ENCODE measurements at regions not wholly inside any gene's neighbourhood (a gene's known extent, or its start where the extent isn't known, plus 50 kb on each side); places are given as distances from the start of the nearest gene placed in this dataset.
"Not testable (repeated sequence)": the region's sequence is repeated elsewhere in the genome, so short reads cannot be mapped to it uniquely, and the experiment has no call there.

GRCh38 chr2:176969642-176970359 is 242.8 kb upstream of the HNRNPA3 start:
- no peak for DNase-seq (ENCODE audit: low spot score)

DNA sequence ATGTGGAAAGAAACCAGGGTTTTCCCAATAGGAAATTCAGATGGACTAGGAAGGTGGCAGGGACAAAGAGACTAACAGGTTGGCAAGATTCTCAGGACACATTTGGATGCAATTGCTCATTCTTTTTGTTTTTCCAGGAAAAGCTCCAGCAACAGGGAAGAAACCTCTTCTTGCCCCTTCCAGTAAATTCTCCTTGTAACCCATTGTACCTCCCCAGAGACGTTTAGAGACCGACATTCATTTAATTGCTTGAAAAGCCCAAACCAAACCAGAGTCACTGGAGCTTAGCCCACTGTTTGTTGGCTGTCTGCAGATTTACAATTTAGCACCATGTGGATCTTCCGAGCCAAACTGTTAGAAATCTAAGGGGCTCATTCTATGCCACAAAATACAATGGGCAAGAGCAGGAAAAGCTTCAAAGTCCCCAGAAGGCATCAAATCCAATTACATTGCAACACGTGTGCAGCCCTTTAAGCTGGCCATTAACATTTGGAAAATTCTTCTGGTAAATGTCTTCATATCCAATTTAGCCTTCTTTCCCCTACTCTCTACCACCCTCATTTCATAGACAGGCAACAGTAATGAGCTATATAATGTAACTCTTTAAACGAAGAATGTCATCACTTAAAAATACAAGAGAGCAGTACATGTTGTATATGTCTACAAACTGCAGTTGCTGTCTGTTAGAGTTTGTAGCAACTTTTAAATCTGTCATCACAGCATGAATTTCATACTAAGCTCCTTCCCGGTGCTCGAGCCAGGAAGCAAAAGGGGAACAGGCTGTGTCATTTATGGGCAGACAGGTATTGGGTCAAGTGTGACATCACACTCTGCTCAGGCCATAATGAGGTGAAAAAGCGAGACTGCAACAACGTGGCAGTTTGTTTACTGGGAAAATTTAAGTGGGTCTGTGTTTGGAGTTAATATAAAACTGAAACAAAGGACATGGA is 235.6 kb upstream of the HNRNPA3 start:
- DNase-seq (ENCODE audit: low spot score): no peak

GRCh38 chr2:176978921-176979320 is 233.7 kb upstream of the HNRNPA3 start:
- no peak for DNase-seq (ENCODE audit: low spot score)

GRCh38 chr2:176979981-176980710 is 232.4 kb upstream of the HNRNPA3 start:
- DNase-seq (ENCODE audit: low spot score): no peak

DNA sequence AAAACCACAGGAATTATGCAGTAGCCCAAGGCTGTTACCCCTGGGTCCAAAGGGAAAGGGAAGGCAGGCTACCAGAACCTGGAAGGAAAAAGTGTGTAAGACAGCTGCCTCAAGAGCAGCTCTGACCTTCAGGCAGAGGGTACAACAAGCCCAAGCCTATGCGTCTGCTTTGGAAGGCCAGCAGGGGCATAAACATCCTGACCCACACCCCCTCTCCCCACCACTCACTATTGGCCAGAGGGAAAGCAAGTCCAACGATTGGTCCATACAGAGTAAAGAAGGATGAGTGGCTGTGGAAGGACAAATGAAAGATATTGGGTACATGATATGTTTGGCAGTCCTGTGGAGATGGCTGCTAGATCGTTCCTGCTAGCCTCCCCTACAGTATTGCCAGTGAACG is 227.6 kb upstream of the HNRNPA3 start:
- DNase-seq (ENCODE audit: low spot score): no peak

DNA sequence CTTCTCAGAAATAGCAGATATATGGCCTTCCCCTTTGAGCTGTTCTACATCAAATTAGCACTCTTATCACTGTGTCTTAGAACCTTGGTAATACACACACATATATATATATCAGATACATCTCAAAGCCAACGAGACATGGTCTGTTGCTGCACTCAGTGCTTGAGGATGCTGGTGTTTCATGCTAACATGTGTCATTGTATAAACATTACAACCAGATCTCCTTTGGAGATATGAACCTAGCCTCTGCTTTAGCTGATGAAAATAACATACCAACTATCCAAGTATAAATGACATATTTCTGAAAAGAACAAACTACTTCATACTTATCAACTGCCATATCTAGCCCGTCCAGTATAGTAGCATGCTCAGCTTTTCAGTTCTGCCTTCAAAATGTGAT is 226.7 kb upstream of the HNRNPA3 start:
- no peak for DNase-seq (ENCODE audit: low spot score)

GRCh38 chr2:176986487-176986886 is 226.1 kb upstream of the HNRNPA3 start:
- no peak for DNase-seq (ENCODE audit: low spot score)

- DNase-seq (ENCODE audit: low spot score): no peak
Measured at GRCh38 chr2:176991411-176991810, 221.2 kb upstream of the HNRNPA3 start.

DNA sequence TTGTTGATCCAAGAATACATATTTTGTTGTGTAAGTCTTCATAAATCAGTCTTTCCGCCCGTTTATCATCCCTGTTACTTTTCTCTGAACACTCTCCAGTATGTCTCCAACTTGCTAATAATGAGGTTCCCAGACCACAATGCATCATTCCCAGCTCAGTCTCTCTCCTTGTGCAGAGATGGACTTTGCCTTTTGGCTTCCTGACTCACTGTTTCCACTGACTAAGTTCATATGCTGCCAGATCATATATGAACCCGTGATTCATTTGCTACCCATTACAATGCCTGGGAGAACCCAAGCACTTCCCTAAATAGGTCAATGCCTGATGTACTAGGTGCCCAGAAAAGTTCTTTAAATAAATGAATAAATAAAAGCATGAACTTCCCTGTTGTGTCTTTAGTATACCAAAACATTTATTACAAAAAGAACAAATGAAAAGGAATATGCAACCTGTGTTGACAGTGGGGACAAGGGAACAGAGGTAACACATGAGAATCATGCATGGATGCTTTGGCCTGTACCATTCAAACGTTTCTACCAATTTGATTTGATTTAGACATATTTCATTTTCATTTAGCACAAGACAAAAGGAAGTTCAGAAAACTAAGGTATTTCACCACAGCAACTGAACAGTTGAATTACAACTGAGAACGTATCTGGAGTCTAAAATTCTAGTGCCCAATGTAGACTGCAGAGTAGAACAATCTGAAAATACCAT is 215.4 kb upstream of the HNRNPA3 start:
- DNase-seq (ENCODE audit: low spot score): no peak

DNA sequence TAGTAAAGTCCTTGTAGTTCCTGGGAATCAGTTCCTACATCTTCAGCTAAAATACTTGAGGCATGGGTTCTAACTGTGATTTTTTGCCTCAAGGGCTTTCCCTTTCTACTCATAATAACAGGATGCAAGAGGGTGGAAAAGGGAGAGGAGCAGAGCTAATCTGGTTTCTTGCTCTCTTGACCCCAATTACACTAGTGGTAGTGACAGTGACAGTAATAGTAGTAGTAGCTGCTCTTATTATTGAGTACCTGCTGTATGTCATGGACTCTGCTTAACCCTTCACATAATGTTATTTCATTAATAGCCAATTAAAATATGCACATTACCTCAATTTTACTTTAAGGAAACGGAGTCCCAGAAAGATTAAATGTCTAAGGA is 214.8 kb upstream of the HNRNPA3 start:
- no peak for DNase-seq (ENCODE audit: low spot score)

GRCh38 chr2:176999301-176999700 is 213.3 kb upstream of the HNRNPA3 start:
- DNase-seq (ENCODE audit: low spot score): no peak

DNA sequence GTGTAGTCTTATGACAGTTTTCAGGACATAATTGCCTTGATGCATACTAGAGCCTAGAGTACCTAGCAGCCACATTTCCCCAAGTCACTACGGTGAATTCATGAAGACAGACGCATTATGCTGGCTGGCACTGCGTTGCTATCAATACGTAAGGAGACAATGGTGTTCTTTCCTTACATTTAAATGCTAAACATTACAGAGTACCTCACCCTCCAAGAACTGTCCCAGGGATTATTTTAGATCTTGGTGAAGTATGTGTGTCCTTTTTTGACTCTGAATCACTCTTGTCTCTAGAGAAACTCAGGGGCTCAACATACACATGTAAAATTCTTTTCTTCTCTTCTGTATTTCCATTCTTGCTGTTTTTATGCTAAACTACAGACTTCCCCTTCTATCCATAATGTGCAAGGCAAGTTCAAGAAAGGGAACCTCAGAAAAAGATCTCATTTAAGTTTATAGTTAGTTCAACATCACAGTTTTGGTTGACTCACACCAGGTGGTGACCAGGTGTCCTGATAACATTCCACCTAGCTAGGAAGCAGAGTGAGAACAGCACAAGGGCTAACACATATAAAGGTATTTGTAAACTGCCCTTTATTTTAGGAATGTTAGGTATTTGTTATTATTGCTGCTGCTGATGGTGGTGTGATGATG is 212.4 kb upstream of the HNRNPA3 start:
- no peak for DNase-seq (ENCODE audit: low spot score)

- no peak for DNase-seq (ENCODE audit: low spot score)
Measured at GRCh38 chr2:177000715-177001072, 211.9 kb upstream of the HNRNPA3 start.

DNA sequence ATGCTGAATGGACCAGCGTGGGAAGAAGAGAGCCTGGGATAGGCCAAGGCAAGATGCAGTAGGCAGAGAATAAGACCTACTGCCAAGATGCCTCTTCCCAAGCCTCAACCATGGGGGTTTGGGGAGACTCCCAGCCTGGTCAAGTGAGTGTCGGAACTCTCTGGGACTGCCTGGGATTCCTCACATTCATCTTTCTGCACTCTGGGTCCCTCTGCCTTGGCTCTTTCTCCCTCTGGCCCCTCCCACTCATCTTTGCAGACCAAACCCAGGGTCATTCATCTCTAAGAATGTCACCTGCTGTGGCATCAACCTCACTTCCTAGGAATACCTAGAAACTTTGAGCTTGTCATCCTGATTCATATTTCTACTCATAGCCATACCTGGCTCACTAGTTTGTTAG is 211.3 kb upstream of the HNRNPA3 start:
- DNase-seq (ENCODE audit: low spot score): no peak

DNA sequence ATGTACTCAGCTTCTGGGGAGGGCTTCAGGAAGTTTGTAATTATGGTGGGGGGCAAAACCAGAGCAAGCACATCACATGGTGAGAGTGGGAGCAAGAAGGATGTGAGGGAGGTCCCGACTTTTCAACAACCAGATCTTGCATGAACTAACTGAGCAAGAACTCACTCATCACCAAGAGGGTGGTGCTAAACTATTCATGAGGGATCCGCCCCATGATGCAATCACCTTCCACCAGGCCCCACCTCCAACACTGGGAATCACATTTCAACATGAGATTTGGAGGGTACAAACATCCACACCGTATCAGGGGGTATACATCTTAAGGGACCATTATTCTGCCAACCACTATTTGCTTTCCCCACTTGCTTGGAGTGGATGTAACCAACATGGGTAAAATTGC is 209.6 kb upstream of the HNRNPA3 start:
- no peak for DNase-seq (ENCODE audit: low spot score)

DNA sequence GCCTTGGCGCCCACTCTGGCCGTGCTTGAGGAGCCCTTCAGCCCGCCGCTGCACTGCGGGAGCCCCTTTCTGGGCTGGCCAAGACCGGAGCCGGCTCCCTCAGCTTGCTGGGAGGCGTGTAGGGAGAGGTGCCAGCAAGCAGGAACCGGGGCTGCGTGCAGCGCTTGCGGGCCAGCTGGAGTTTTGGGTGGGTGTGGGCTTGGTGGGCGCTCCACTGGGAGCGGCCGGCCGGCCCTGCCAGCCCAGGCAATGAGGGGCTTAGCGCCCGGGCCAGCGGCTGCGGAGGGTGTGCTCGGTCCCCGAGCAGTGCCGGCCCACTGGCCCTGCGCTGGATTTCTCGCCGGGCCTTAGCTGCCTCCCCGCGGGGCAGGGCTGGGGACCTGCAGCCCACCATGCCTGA is 204.9 kb upstream of the HNRNPA3 start:
- not testable (repeated sequence) for DNase-seq (ENCODE audit: low spot score)

- not testable (repeated sequence) for DNase-seq (ENCODE audit: low spot score)
Measured at GRCh38 chr2:177008662-177009061, 203.9 kb upstream of the HNRNPA3 start.

DNA sequence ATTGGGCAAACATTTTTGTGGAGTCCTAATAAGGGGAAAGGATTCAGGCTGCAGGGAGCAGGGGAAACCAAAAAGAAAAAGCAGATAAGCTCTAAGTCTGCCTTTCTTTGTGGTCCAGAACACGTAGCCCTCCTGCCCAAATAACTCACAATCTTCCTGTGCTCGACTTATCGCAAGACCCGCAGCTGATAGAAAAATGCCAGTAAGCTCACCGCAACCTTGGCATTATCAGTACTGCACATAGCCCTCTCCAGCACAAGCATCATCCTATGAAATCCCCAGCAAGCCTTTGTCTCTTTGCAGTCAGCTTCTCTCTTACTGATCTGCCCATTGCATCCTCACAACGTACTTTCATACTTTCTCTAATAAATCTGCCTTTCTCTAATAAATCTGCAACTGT is 202.4 kb upstream of the HNRNPA3 start:
- DNase-seq (ENCODE audit: low spot score): no peak

- no peak for DNase-seq (ENCODE audit: low spot score)
Measured at GRCh38 chr2:177010861-177011260, 201.7 kb upstream of the HNRNPA3 start.

DNA sequence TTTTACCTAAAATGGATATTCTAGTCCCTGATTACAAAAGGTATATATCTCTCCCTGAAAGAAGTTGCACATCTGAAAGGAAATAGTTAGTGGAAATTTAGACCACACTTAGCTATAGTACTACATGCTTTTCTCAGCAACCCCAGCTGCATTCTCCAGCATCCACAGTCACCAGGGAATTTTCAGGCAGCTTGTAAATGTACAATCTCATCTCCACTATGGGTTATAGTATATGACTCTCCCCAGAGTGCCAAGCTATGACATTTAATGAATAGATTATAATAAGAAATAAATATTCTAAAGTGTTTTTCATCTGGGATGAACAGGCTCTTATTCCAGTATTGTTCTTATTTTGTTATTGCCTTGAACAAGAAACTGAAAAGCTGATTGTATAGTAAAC is 197.6 kb upstream of the HNRNPA3 start:
- DNase-seq (ENCODE audit: low spot score): no peak

- no peak for DNase-seq (ENCODE audit: low spot score)
Measured at GRCh38 chr2:177015356-177015923, 197.2 kb upstream of the HNRNPA3 start.

All from HuH-7.5 (cell line).